ENCODE measurements at regions not wholly inside any gene's neighbourhood (a gene's known extent, or its start where the extent isn't known, plus 50 kb on each side); places are given as distances from the start of the nearest gene placed in this dataset.

DNA sequence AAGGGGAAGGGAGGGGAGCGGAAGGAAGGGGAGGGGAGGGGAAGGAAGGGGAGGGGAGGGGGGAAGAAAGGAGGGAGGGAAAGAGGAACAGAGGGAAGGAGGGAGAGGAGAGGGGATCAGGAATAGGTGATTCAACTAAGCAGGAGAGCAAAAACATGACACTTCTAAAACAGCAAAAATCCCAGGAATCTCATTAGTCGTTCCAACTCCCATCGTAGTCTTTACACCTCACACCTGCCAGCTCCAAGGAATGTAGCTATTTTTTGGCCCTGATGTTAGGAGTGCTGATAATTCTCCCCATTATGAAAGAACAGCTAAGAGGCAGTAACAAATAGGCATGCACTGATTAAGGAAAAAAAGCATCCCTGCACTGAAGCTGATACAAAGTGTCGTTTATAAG, 709.9 kb upstream of the PKDCC start:
- POLR2A ChIA-PET = no interaction called here
- DNase-seq (ENCODE audit: extremely low spot score) = no peak
- CTCF ChIA-PET = interaction anchor here (1.7 kb wide), 1 partner anchor 31 kb away, joined by 3 read pairs; no protein-coding TSS in a partner anchor
- no peak for TF ChIP-seq CTCF (IDR thresholded peaks at IDR 0.05; ENCODE audit: control extremely low read depth, extremely low read depth, low read depth, missing control alignments)

- DNase-seq (ENCODE audit: extremely low spot score) = no peak
- POLR2A ChIA-PET = no interaction called here
- TF ChIP-seq CTCF (IDR thresholded peaks at IDR 0.05; ENCODE audit: control extremely low read depth, extremely low read depth, low read depth, missing control alignments) = no peak
- CTCF ChIA-PET = no interaction called here
Observed at GRCh38 chr2:41344529-41344928, 703.3 kb upstream of the PKDCC start.

GRCh38 chr2:41353060-41353459, 694.8 kb upstream of the PKDCC start:
- CTCF ChIA-PET = no interaction called here
- DNase-seq (ENCODE audit: extremely low spot score) = no peak
- POLR2A ChIA-PET = no interaction called here
- no peak for TF ChIP-seq CTCF (IDR thresholded peaks at IDR 0.05; ENCODE audit: control extremely low read depth, extremely low read depth, low read depth, missing control alignments)

DNA sequence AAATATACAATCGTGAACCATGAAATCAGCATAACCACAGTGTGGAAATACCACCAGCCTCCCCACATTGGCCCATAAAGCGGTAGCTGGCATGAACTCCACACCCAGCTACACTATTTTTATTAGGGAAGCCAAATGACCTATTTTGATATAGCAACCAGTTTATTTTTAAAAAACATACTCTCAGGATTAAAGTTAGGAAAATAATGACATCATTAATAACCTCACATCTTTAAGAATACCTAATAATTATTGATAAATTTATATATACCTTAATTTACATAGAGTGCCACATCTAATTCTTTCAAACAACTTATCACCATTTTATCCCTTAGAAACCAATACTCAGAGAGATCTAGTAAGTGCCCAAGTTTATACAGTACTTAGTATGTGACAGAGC, 692.0 kb upstream of the PKDCC start:
- DNase-seq (ENCODE audit: extremely low spot score) = no peak
- POLR2A ChIA-PET = no interaction called here
- CTCF ChIA-PET = no interaction called here
- no peak for TF ChIP-seq CTCF (IDR thresholded peaks at IDR 0.05; ENCODE audit: control extremely low read depth, extremely low read depth, low read depth, missing control alignments)

DNA sequence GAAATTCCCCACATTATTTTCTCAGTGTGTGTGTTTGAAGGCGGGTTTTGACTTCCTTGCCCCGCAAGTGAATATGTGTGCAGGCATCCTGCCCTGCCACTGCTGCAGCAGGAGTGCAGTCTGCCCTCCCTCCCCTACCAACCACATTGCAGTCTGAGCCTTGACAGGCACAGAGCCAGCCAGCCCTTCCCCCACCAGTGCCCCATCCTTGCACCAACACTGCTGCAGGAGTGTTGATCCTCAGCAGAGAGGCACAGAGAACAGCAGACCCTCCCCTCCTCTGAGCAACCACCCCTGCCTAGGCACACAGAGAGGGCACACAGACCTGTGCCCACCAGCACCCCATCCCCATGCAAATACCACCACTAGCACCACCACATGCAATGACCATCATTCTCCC, 683.0 kb upstream of the PKDCC start:
- ChIA-PET POLR2A (no interaction called here), CTCF (no interaction called here)
- DNase-seq (ENCODE audit: extremely low spot score) = no peak
- TF ChIP-seq CTCF (IDR thresholded peaks at IDR 0.05; ENCODE audit: control extremely low read depth, extremely low read depth, low read depth, missing control alignments) = no peak

GRCh38 chr2:41375901-41376300, 671.9 kb upstream of the PKDCC start:
- POLR2A ChIA-PET = no interaction called here
- TF ChIP-seq CTCF (IDR thresholded peaks at IDR 0.05; ENCODE audit: control extremely low read depth, extremely low read depth, low read depth, missing control alignments) = no peak
- no peak for DNase-seq (ENCODE audit: extremely low spot score)
- CTCF ChIA-PET = no interaction called here

DNA sequence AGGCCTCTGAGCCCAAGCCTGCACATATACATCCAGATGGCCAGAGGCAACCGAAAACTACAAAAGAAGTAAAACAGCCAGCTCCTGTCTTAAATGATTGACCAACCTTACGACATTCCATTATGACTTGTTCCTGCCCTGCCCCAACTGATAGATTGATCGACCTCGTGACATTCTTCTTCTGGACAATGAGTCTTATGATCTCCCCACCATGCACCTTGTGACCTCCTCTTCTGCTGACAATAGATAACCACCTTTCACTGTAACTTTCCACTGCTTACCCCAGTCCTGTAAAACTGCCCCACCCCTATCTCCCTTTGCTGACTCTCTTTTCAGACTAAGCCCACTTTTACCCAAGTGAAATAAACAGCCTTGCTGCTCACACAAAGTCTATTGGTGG, 670.0 kb upstream of the PKDCC start:
- no peak for TF ChIP-seq CTCF (IDR thresholded peaks at IDR 0.05; ENCODE audit: control extremely low read depth, extremely low read depth, low read depth, missing control alignments)
- no peak for DNase-seq (ENCODE audit: extremely low spot score)
- POLR2A ChIA-PET = no interaction called here
- CTCF ChIA-PET = no interaction called here

All from GM10248 (cell line).